Lower leg skin (tissue), 4 donors: ENCODE measurements at regions not wholly inside any gene's neighbourhood (a gene's known extent, or its start where the extent isn't known, plus 50 kb on each side); places are given as distances from the start of the nearest gene placed in this dataset.

ENCODE experiments used
- DNase-seq, 2 donors: peaks; one replicate each; pipeline ENCODE4 v3.0.0-alpha.2; 2019; ENCODE audit warnings: low spot score in 2 of 2
- H3K4me3 ChIP-seq: fragments of 200-600 bp; sonication (generic); 2 replicates; pipeline ENCODE4 v1.5.1; 2017; ENCODE audit warnings: mild to moderate bottlenecking, low read depth; ENCODE audit not compliant: poor library complexity, severe bottlenecking
- CTCF ChIP-seq, 3 donors: fragments of 450-650 bp; IDR thresholded peaks; one replicate each; pipeline ENCODE4 v1.5.1; 2016; ENCODE audit warnings: antibody characterized with exemption in 3 of 3, mild to moderate bottlenecking in 3 of 3, moderate library complexity in 2 of 3
- POLR2A ChIP-seq, 2 donors: fragments of 450-650 bp; IDR thresholded peaks; one replicate each; pipeline ENCODE4 v1.6.1; 2016 to 2017; ENCODE audit warnings: antibody characterized with exemption in 2 of 2, mild to moderate bottlenecking in 1 of 2, moderate library complexity in 1 of 2
- WGBS, 2 donors: methylation state at CpG; one replicate each; pipeline ENCODE4 v1.1.5; 2018; 5-methylcytosine and 5-hydroxymethylcytosine counted together
- intact Hi-C: fragments of 100-400 bp; cut with DNase I; formaldehyde crosslinking; loops from one replicate; pipeline ENCODE4 v1.15.0; 2023; ENCODE audit warnings: low total_unique reads

DNA sequence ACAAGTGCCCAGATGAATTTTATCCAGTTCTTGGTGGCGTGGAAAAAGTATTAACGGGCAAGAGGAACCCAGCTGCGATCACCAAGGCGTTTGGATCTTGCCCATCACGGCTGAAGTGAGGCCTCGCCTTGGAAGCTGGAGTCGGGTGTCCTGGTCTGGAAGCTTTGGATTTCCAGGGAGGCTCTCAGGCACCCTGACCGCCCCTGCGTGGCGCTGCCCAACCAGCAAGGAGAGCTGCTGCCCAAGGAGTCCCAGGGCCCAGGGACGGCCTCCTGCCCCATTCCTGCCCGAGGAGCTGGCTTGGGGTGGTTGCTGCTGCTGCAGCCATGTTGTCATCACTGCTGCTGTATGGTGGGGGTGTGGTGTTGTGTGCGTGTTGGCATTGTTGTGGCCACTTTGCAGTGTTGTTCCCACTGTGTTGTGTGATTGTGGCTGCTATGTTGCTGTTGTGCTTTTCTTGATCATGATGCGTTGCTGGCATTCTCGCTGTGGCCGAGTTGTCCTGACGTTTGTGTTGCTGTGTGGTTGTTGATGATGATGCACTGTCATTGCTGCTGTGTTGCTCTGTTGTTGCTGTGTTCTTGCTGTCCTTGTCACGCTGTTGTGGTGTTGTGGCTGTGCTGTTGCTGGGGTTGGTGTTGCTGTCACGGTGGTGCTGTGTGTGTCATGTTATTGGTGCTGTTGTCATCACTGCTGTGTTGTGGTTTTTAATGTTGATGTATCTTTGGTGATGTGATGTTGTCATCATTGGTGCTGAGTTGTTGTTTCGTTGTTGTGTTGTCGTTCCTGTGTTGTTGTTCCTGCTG, 318.8 kb downstream of the C16orf95 start:
- DNase-seq, result no peak
- 85 to 87% methylated on average over 16 to 19 of the region's 21 CpGs for WGBS, 2 donors
- TF ChIP-seq CTCF (IDR thresholded peaks at IDR 0.05) (peak in 1 of 3 donors; percentile 41), POLR2A (IDR thresholded peaks at IDR 0.05) (no peak)
- intact Hi-C loops, result no loop called here
- H3K4me3 ChIP-seq, result no peak overlapping the region

DNA sequence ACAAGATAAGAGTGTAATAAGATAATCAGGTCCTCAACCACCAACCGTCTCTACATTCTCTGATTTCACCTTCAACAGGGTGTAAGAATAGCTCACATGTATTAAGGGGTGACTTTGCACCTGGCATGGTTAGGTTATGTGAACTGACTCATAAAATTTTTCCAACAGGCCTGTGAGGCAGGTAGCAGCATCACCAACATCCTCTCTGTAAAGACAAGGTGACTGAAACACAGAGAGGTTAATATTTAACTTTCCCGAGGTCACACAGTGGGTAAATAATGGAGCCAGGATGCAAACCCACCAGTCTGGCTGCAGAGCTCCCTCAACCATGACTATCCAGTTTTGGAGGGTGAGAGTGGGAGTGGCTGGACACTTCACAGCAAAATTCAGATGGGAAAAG, 317.2 kb downstream of the C16orf95 start:
- intact Hi-C loops, result no loop called here
- DNase-seq, result no peak

DNA sequence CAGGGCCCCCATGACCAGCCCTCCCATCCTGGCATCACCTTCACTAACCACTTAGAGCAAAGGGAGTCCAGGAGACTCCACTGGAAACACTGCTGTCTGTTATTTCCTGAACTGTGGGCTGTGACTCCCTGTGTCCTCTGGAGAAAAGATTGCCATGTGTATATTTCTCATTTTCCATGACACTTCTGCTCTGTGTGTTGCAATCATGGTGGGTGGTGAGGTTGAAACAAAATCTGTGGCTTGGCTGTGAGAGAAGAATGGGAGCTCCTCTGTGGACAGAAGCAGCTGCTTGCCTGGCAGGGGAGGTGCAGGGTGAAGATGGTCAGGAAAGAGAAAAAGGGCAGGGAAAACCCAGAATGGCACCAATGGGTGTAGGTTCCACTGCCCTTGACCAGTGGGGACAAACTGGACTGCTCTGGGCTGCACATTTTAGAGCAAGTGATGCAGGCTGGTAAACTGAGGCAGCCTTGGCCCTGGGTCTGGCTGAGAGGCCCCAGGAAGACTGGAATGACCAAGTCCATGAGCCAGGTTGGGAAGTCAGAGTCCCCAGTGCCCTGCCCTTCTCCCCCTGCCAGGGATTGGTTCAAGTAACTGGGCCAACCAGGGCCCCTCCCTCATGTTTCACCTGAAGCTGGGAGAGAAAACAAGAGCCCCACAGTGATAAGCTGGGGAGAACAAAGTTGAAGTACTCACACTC, 314.3 kb downstream of the C16orf95 start:
- no peak for TF ChIP-seq CTCF (IDR thresholded peaks at IDR 0.05)
- no peak for TF ChIP-seq POLR2A (IDR thresholded peaks at IDR 0.05)
- no peak overlapping the region for H3K4me3 ChIP-seq
- DNase-seq, result no peak
- intact Hi-C loops, result no loop called here

More for the DNA sequence above, 317.2 kb downstream of the C16orf95 start:
- no peak overlapping the region for H3K4me3 ChIP-seq
- no peak for TF ChIP-seq POLR2A (IDR thresholded peaks at IDR 0.05)
- TF ChIP-seq CTCF (IDR thresholded peaks at IDR 0.05), result no peak
- 79 to 87% methylated on average over 2 of the region's 2 CpGs for WGBS, 2 donors

DNA sequence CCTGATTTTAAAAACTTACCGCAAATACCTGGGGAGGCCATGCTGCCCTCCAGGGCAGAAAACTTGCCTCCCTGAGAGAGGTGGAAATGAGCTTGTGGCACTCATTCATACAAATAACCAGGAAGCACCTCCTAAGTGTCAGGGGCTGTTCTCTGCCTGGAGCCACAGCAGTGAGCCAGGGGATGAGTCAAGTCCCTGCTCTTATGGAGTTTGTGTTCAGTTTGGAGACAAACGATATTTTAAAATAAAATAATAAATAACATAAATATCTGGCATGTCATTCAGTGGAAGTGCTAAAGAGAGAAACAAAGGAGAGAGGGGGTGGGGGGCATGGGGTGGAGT, 313.8 kb downstream of the C16orf95 start:
- H3K4me3 ChIP-seq, result no peak overlapping the region
- intact Hi-C loops, result no loop called here
- 30 to 46% methylated on average over 2 of the region's 2 CpGs for WGBS, 2 donors

DNA sequence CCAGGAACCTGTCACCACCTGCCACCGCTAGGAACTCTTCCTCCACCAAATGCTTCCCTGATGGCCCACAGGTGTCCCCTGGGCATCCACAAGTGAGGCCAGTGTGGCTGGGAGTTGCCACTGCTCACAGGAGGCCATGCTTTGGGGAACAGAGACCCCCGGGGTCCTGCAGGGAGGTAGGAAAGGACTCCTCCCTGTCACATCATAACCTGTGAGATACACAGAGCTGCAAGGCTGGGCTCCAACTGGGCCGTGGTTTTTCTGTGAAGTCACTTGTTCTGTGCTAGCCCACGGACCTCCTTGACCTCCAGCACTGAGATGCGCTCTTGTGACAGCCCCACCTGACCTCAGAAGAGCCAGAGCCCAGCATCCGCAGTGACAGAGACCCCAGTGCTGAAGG, 311.2 kb downstream of the C16orf95 start:
- TF ChIP-seq CTCF (IDR thresholded peaks at IDR 0.05) (no peak), POLR2A (IDR thresholded peaks at IDR 0.05) (no peak)
- DNase-seq, result no peak
- WGBS, 2 donors, result 86 to 94% methylated on average over 6 of the region's 6 CpGs
- intact Hi-C loops, result no loop called here
- H3K4me3 ChIP-seq, result no peak overlapping the region

More for the DNA sequence above, 313.8 kb downstream of the C16orf95 start:
- DNase-seq, result no peak
- TF ChIP-seq POLR2A (IDR thresholded peaks at IDR 0.05), result no peak
- TF ChIP-seq CTCF (IDR thresholded peaks at IDR 0.05), result no peak
